GM23248 (cell line): ENCODE measurements at regions not wholly inside any gene's neighbourhood (a gene's known extent, or its start where the extent isn't known, plus 50 kb on each side); places are given as distances from the start of the nearest gene placed in this dataset.

Experiments used
- DNase-seq: peaks from one replicate; pipeline ENCODE4 v3.0.0-alpha.2; 2015
- H2AFZ ChIP-seq: fragments of 200-600 bp; sonication (generic); 2 replicates; pipeline ENCODE4 v1.6.1; 2016; ENCODE audit warnings: antibody characterized with exemption
- H3F3A ChIP-seq: fragments of 200-600 bp; sonication (generic); 2 replicates; pipeline ENCODE4 v1.6.1; 2016; ENCODE audit warnings: mild to moderate bottlenecking, antibody characterized with exemption, mixed run types; ENCODE audit not compliant: insufficient read depth
- H3K27ac ChIP-seq: fragments of 200-600 bp; sonication (generic); 2 replicates; pipeline ENCODE4 v1.5.1; 2016; ENCODE audit warnings: mild to moderate bottlenecking
- H3K27me3 ChIP-seq: fragments of 200-600 bp; sonication (generic); replicated peaks from 2 replicates; pipeline ENCODE4 v1.6.1; 2016; ENCODE audit warnings: mild to moderate bottlenecking; ENCODE audit not compliant: insufficient read depth
- H3K36me3 ChIP-seq: fragments of 200-600 bp; sonication (generic); 2 replicates; pipeline ENCODE4 v1.6.1; 2016; ENCODE audit warnings: low read depth, mild to moderate bottlenecking
- H3K4me1 ChIP-seq: fragments of 200-600 bp; sonication (generic); 2 replicates; pipeline ENCODE4 v1.6.1; 2016; ENCODE audit warnings: mild to moderate bottlenecking; ENCODE audit not compliant: insufficient read depth
- H3K4me2 ChIP-seq: fragments of 200-600 bp; sonication (generic); one replicate; pipeline ENCODE4 v1.6.1; 2016; ENCODE audit warnings: mild to moderate bottlenecking; ENCODE audit not compliant: unreplicated experiment
- H3K4me3 ChIP-seq: fragments of 200-600 bp; sonication (generic); 2 replicates; pipeline ENCODE4 v1.5.1; 2016; ENCODE audit warnings: mild to moderate bottlenecking
- H3K79me2 ChIP-seq: fragments of 200-600 bp; sonication (generic); 2 replicates; pipeline ENCODE4 v1.6.1; 2016; ENCODE audit warnings: mild to moderate bottlenecking; ENCODE audit not compliant: insufficient read depth
- H3K9ac ChIP-seq: fragments of 200-600 bp; sonication (generic); 2 replicates; pipeline ENCODE4 v1.6.1; 2016; ENCODE audit warnings: mild to moderate bottlenecking
- H3K9me2 ChIP-seq: fragments of 200-600 bp; sonication (generic); 2 replicates; pipeline ENCODE4 v1.6.1; 2016; ENCODE audit warnings: mixed run types, mild to moderate bottlenecking, moderate library complexity; ENCODE audit not compliant: insufficient read depth
- H3K9me3 ChIP-seq: fragments of 200-600 bp; sonication (generic); one replicate; pipeline ENCODE4 v1.6.1; 2017; ENCODE audit warnings: low read depth
- H4K20me1 ChIP-seq: fragments of 200-600 bp; sonication (generic); 2 replicates; pipeline ENCODE4 v1.6.0; 2016; ENCODE audit not compliant: insufficient read depth
- EZH2 ChIP-seq: fragments of 200-600 bp; sonication (generic); IDR thresholded peaks from 2 replicates; pipeline ENCODE4 v1.6.1; 2018; ENCODE audit warnings: antibody characterized with exemption, mild to moderate bottlenecking; ENCODE audit not compliant: insufficient read depth, poor library complexity, severe bottlenecking
- EZH2phosphoT487 ChIP-seq: fragments of 200-600 bp; sonication (generic); IDR thresholded peaks from 2 replicates; pipeline ENCODE4 v1.6.1; 2018; ENCODE audit warnings: antibody characterized with exemption, moderate library complexity, mild to moderate bottlenecking, low read depth; ENCODE audit not compliant: insufficient read depth
- WGBS, 2 experiments: methylation state at CpG; one replicate each; pipeline ENCODE4 v1.1.6; 2015 to 2017; ENCODE audit warnings: low lambda C conversion rate in 2 of 2, low coverage in 1 of 2; ENCODE audit errors: missing lambda C conversion rate in 2 of 2; 5-methylcytosine and 5-hydroxymethylcytosine counted together
- in situ Hi-C: fragments of 300-500 bp; cut with MboI; formaldehyde crosslinking; loops from 2 replicates; pipeline ENCODE4 v1.15.0; 2020

GRCh38 chr2:65598996-65599395 is 166.6 kb upstream of the SPRED2 start:
- Histone ChIP-seq H3K36me3 (no peaks in the 10 kb centered on the region), H3K4me1 (0 out of 2 replicates have a peak, but pooled peaks cover 1% of the 10 kb centered on the region), H3K4me2 (no peak overlapping the region), H3K27ac (no peak overlapping the region), H3K4me3 (no peak overlapping the region), H3K27me3 (no peaks in the 10 kb centered on the region), H2AFZ (no peak overlapping the region), H3F3A (no peaks in the 10 kb centered on the region), H3K9ac (no peak overlapping the region), H3K9me3 (no peaks in the 10 kb centered on the region), H3K79me2 (no peaks in the 10 kb centered on the region), H3K9me2 (no peaks in the 10 kb centered on the region), H4K20me1 (no peaks in the 10 kb centered on the region)
- WGBS, 2 experiments = 87 to 96% methylated on average over 1 of the region's 1 CpG
- DNase-seq = no peak
- TF ChIP-seq EZH2 = no peak
- no peak for TF ChIP-seq EZH2phosphoT487
- in situ Hi-C loops = no loop called here

GRCh38 chr2:65598264-65598663 is 165.9 kb upstream of the SPRED2 start:
- Histone ChIP-seq H3K4me2 (no peak overlapping the region), H3K79me2 (no peaks in the 10 kb centered on the region), H4K20me1 (no peaks in the 10 kb centered on the region), H3K36me3 (no peaks in the 10 kb centered on the region), H3K9me2 (no peaks in the 10 kb centered on the region), H3F3A (no peaks in the 10 kb centered on the region), H3K27me3 (no peaks in the 10 kb centered on the region), H2AFZ (no peak overlapping the region), H3K27ac (no peak overlapping the region), H3K9ac (no peak overlapping the region), H3K9me3 (no peaks in the 10 kb centered on the region), H3K4me1 (no peaks in the 10 kb centered on the region), H3K4me3 (no peak overlapping the region)
- in situ Hi-C loops = no loop called here
- TF ChIP-seq EZH2 (no peak), EZH2phosphoT487 (no peak)
- 83 to 86% methylated on average over 4 of the region's 4 CpGs for WGBS, 2 experiments
- no peak for DNase-seq

GRCh38 chr2:65595630-65596029 is 163.2 kb upstream of the SPRED2 start:
- TF ChIP-seq EZH2 (no peak), EZH2phosphoT487 (no peak)
- no peaks in the 10 kb centered on the region for H3K9me3 ChIP-seq
- H3F3A ChIP-seq = no peaks in the 10 kb centered on the region
- no peaks in the 10 kb centered on the region for H3K4me1 ChIP-seq
- in situ Hi-C loops = no loop called here
- H3K4me2 ChIP-seq = no peak overlapping the region
- DNase-seq = no peak
- H3K27ac ChIP-seq = no peak overlapping the region
- H3K27me3 ChIP-seq = no peaks in the 10 kb centered on the region
- no peaks in the 10 kb centered on the region for H3K36me3 ChIP-seq
- H3K9me2 ChIP-seq = no peaks in the 10 kb centered on the region
- H2AFZ ChIP-seq = no peak overlapping the region
- no peaks in the 10 kb centered on the region for H4K20me1 ChIP-seq
- H3K4me3 ChIP-seq = no peak overlapping the region
- no peaks in the 10 kb centered on the region for H3K79me2 ChIP-seq
- H3K9ac ChIP-seq = no peak overlapping the region

- no peaks in the 10 kb centered on the region for H3K9me2 ChIP-seq
- H3K27ac ChIP-seq = no peak overlapping the region
- DNase-seq = no peak
- H3K27me3 ChIP-seq = no peaks in the 10 kb centered on the region
- no peaks in the 10 kb centered on the region for H3K36me3 ChIP-seq
- H3F3A ChIP-seq = no peaks in the 10 kb centered on the region
- H3K4me1 ChIP-seq = no peaks in the 10 kb centered on the region
- H3K4me2 ChIP-seq = no peak overlapping the region
- no peak overlapping the region for H3K4me3 ChIP-seq
- H2AFZ ChIP-seq = no peak overlapping the region
- no peak overlapping the region for H3K9ac ChIP-seq
- in situ Hi-C loops = no loop called here
- no peaks in the 10 kb centered on the region for H3K9me3 ChIP-seq
- no peaks in the 10 kb centered on the region for H3K79me2 ChIP-seq
- H4K20me1 ChIP-seq = no peaks in the 10 kb centered on the region
- TF ChIP-seq EZH2phosphoT487 = no peak
- no peak for TF ChIP-seq EZH2
Measured at GRCh38 chr2:65594150-65594549, 161.8 kb upstream of the SPRED2 start.

- no peaks in the 10 kb centered on the region for H3K4me1 ChIP-seq
- no peaks in the 10 kb centered on the region for H3K9me2 ChIP-seq
- H2AFZ ChIP-seq = no peak overlapping the region
- H3K27me3 ChIP-seq = no peaks in the 10 kb centered on the region
- H3K36me3 ChIP-seq = no peaks in the 10 kb centered on the region
- no peak for TF ChIP-seq EZH2
- TF ChIP-seq EZH2phosphoT487 = no peak
- no peaks in the 10 kb centered on the region for H3K9me3 ChIP-seq
- 68 to 69% methylated on average over 2 of the region's 2 CpGs for WGBS, 2 experiments
- no peaks in the 10 kb centered on the region for H3K79me2 ChIP-seq
- H3K27ac ChIP-seq = no peak overlapping the region
- DNase-seq = no peak
- no peak overlapping the region for H3K9ac ChIP-seq
- H3F3A ChIP-seq = no peaks in the 10 kb centered on the region
- no peak overlapping the region for H3K4me3 ChIP-seq
- in situ Hi-C loops = no loop called here
- no peaks in the 10 kb centered on the region for H4K20me1 ChIP-seq
- H3K4me2 ChIP-seq = no peak overlapping the region
Measured at GRCh38 chr2:65589667-65590066, 157.3 kb upstream of the SPRED2 start.
